IMR-90 (cell line): ENCODE measurements at regions not wholly inside any gene's neighbourhood (a gene's known extent, or its start where the extent isn't known, plus 50 kb on each side); places are given as distances from the start of the nearest gene placed in this dataset. TPM values are rescaled to one million over a fixed set of nuclear protein-coding genes. Genes with fewer than 3 reads are reported as not detected.

Source experiments
- microRNA-seq, 2 experiments: library from miRNA; stranded (forward) in 1 of 2; unstranded in 1 of 2; fragments of 10-50 nt in 1 of 2; fragments of <30 nt in 1 of 2; gene quantifications in 1 of 2; microRNA quantifications in 1 of 2; one replicate each; pipeline versions ENCODE3 to v1.1.0; 2013 to 2020; ENCODE audit not compliant: insufficient read depth in 1 of 2, insufficient read length in 1 of 2, unreplicated experiment in 1 of 2
- small RNA-seq, 5 experiments: library from RNA; depleted of rRNA; stranded (forward); fragments of <200 nt; gene quantifications; one replicate each; pipeline ENCODE3, GENCODE V24; 2012

Small RNA genes lying in the stretch of these regions (microRNA-seq; reads per million reads assigned to microRNA genes)
- not detected for gene EZH2P1 (ENCODE audit: insufficient read depth, insufficient read length)
- gene MIR802 (ENCODE audit: insufficient read depth in 1 of 2, insufficient read length in 1 of 2, unreplicated experiment in 1 of 2): 0 reads per million in 2 experiments

Small RNA genes lying in the stretch of these regions (small RNA-seq; reads per million reads assigned to genes)
- gene EZH2P1 (0 reads per million in 5 experiments), gene MIR802 (0 to 0.25 (median 0) reads per million in 5 experiments)
